ENCODE measurements at regions not wholly inside any gene's neighbourhood (a gene's known extent, or its start where the extent isn't known, plus 50 kb on each side); places are given as distances from the start of the nearest gene placed in this dataset.

GRCh38 chr21:24759348-24760075 is 847.8 kb downstream of the MRPL39 start:
- TF ChIP-seq CTCF (IDR thresholded peaks at IDR 0.05; ENCODE audit: low read depth, low read length) (peak; percentile 24; the same call in 1 of the 2 replicates), EZH2phosphoT487 (IDR thresholded peaks at IDR 0.05; ENCODE audit: low read depth) (no peak)

Measured in OCI-LY3 (cell line).